Breast epithelium (tissue), 3 donors: ENCODE measurements at regions not wholly inside any gene's neighbourhood (a gene's known extent, or its start where the extent isn't known, plus 50 kb on each side); places are given as distances from the start of the nearest gene placed in this dataset.

Source experiments
- POLR2AphosphoS5 ChIP-seq, 3 donors: sonication (generic); formaldehyde crosslinking; IDR thresholded peaks; one replicate each; pipeline ENCODE4 v1.6.1; 2017; ENCODE audit warnings: antibody characterized with exemption in 3 of 3
- TF ChIP-seq, protein P1 (sequence below), 3 donors: fragments of 450-650 bp; IDR thresholded peaks; one replicate each; pipeline ENCODE4 v1.5.1; 2016 to 2017; ENCODE audit warnings: antibody characterized with exemption in 3 of 3, mild to moderate bottlenecking in 3 of 3, moderate library complexity in 3 of 3

DNA sequence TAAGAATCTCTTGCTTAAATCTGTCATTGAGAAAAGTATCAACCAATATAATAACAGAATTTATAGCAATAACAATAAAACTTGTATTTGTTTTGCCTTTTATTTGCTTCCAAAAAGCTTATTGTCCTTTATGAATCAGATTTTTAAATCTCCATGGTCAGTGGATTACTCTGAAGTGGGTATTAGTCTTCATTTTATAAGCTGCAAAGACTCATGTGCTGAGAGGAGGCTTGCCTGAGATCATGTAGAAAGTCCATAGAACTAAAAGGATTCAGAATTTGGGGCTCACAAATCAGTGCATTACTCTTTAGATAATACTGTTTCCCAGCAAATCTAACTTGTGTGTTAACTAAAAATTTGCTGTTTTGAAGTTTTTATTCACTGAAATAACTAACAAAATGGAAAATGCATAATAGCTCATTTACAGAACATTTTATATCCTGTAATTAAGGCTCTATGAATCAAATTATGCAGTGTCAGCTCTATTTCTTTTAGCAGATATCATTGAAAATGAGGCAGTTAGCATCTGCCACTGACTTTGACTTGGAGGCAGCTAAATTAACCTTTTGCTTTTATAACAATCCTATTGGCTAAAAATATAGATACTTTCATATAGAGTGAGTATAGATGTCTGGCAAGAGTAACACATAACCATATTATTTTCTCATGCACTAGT lies 781.1 kb upstream of the CITED2 start:
- TF ChIP-seq, protein P1, sequence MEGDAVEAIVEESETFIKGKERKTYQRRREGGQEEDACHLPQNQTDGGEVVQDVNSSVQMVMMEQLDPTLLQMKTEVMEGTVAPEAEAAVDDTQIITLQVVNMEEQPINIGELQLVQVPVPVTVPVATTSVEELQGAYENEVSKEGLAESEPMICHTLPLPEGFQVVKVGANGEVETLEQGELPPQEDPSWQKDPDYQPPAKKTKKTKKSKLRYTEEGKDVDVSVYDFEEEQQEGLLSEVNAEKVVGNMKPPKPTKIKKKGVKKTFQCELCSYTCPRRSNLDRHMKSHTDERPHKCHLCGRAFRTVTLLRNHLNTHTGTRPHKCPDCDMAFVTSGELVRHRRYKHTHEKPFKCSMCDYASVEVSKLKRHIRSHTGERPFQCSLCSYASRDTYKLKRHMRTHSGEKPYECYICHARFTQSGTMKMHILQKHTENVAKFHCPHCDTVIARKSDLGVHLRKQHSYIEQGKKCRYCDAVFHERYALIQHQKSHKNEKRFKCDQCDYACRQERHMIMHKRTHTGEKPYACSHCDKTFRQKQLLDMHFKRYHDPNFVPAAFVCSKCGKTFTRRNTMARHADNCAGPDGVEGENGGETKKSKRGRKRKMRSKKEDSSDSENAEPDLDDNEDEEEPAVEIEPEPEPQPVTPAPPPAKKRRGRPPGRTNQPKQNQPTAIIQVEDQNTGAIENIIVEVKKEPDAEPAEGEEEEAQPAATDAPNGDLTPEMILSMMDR (IDR thresholded peaks at IDR 0.05): no peak
- TF ChIP-seq POLR2AphosphoS5 (IDR thresholded peaks at IDR 0.05): no peak
